AG09309 (cell line): ENCODE measurements at regions not wholly inside any gene's neighbourhood (a gene's known extent, or its start where the extent isn't known, plus 50 kb on each side); places are given as distances from the start of the nearest gene placed in this dataset.
A peak's percentile ranks its signal among the peaks of the same experiment; 100 is the strongest.

Experiments used
- DNase-seq: peaks from one replicate; pipeline ENCODE4 v3.0.0-alpha.2; 2010; ENCODE audit warnings: low read depth
- H3K4me3 ChIP-seq: 2 replicates; pipeline ENCODE4 v1.5.1; 2011; ENCODE audit warnings: mild to moderate bottlenecking, low read depth, low read length, moderate library complexity; ENCODE audit not compliant: control insufficient read depth
- TF ChIP-seq, protein P1 (sequence below): IDR thresholded peaks from 2 replicates; pipeline ENCODE4 v1.5.1; 2011; ENCODE audit warnings: mild to moderate bottlenecking, low read depth, low read length, inconsistent platforms; ENCODE audit not compliant: insufficient read depth, control insufficient read depth; ENCODE audit errors: missing control alignments

DNA sequence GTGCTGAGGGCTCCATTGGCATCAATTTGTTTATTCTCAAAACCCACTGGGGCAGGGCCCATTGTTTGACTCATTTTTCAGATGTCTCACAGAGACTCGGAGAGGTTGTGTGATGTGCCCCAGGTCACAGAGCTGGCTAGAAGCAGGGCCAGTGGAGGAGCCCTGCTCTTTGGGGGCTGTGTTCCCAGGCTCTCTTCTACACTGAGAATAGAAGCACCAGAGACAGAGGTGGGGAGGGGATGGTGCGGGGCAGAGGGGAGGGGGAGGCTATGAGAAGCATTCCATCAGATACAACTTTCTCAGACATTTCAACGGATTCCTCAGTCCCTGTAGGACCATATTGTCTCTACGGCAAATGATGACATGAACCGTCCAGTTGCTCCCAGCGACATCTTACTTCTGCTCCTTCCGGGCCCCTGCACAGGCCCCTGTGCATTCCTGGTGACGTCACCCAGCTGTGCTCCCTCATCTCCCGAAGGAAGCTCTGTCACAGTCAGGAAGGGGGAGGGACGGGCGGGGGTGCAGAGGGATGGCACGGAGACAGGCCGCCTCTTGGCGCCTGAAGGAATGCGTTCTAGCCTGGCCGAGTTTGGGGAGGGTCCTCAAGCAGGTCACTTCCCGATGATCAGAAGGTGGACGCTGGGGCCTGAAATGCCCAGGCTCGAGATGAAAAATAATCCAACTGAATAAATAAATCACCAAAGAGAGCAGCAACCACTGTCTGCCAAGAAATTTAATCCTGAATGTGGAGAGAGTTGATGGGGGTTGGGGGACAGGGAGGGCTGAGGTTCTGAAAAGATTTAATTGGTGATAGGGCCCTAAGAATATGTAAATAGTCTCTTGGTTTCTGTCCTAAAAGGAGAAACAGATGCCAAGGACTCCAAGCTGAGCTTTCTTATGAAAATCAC, 114.1 kb downstream of the NOG start:
- no peak for DNase-seq
- TF ChIP-seq, protein P1, sequence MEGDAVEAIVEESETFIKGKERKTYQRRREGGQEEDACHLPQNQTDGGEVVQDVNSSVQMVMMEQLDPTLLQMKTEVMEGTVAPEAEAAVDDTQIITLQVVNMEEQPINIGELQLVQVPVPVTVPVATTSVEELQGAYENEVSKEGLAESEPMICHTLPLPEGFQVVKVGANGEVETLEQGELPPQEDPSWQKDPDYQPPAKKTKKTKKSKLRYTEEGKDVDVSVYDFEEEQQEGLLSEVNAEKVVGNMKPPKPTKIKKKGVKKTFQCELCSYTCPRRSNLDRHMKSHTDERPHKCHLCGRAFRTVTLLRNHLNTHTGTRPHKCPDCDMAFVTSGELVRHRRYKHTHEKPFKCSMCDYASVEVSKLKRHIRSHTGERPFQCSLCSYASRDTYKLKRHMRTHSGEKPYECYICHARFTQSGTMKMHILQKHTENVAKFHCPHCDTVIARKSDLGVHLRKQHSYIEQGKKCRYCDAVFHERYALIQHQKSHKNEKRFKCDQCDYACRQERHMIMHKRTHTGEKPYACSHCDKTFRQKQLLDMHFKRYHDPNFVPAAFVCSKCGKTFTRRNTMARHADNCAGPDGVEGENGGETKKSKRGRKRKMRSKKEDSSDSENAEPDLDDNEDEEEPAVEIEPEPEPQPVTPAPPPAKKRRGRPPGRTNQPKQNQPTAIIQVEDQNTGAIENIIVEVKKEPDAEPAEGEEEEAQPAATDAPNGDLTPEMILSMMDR, result no peak
- no peak overlapping the region for H3K4me3 ChIP-seq

DNA sequence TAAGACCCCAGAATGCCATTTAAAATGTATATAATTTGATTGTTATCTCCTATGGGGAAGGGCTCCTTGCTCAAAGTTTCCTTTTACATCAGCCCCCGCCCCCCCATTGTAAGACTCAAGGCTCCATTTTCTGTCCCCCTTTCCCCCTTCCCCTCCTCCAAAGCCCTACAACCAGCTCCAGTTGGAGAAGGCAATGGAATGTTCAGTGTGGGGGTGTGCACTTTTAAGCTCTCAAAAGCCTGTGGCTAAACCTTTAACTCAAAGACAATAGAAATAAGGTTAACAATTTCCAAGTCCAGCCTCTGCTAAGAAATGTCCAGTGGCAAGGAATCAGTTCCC, 114.7 kb downstream of the NOG start:
- H3K4me3 ChIP-seq, result no peak overlapping the region
- no peak for DNase-seq
- TF ChIP-seq, protein P1, result no peak

DNA sequence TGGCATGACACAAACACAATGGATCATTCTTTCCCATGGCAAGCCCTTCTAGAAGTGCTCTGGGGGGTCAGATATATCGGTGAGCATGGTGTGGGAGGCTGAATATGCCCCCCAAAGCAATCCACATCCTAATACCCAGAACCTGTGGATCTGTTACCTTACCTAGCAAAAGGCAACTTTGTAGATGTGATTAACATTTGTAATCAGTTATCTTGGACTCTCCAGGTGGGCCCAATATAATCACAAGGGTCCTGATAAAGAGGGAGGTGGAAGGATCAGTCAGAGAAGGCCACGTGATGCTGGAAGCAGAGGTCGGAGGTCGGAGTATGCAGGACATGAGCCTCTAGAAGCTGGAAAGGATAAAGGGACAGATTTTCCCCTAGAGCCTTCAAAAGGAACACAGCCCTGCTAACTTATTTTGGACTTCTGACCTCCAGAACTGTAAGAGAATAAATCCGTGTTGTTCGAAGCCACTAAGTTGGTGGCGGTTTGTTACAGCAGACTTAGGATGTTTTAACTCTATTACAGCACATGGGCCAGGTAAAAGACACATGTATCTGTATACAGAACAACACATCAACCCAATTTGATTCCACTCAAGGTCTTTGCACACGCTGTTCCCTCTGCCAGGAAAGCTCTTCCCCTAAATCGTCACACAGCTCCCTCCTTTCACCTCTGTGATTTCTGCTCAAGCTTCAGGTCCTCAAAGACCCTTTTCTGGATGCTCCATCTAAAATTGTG, 115.3 kb downstream of the NOG start:
- TF ChIP-seq, protein P1, result no peak
- DNase-seq, result no peak
- H3K4me3 ChIP-seq, result no peak overlapping the region

DNA sequence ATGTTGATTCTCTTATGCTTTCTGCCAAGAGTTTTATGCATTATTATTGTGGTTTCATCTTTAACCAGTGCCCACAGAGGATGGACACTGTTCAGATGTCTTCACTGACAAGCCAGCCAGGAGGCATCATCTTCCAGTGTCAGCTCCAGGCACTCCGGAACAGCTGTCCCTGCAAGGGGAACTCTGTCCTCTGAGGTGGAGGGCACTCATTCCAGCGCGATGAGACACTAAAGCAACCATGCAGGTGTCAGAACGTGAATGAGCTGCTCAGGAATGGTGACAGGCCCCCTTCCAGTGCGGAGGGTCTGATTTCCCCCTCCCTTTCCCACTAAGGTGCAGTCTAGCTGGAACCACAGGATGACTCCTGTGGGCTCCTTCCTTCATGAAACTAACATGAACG, 117.5 kb downstream of the NOG start:
- DNase-seq, result no peak
- H3K4me3 ChIP-seq, result no peak overlapping the region
- TF ChIP-seq, protein P1, result no peak

DNA sequence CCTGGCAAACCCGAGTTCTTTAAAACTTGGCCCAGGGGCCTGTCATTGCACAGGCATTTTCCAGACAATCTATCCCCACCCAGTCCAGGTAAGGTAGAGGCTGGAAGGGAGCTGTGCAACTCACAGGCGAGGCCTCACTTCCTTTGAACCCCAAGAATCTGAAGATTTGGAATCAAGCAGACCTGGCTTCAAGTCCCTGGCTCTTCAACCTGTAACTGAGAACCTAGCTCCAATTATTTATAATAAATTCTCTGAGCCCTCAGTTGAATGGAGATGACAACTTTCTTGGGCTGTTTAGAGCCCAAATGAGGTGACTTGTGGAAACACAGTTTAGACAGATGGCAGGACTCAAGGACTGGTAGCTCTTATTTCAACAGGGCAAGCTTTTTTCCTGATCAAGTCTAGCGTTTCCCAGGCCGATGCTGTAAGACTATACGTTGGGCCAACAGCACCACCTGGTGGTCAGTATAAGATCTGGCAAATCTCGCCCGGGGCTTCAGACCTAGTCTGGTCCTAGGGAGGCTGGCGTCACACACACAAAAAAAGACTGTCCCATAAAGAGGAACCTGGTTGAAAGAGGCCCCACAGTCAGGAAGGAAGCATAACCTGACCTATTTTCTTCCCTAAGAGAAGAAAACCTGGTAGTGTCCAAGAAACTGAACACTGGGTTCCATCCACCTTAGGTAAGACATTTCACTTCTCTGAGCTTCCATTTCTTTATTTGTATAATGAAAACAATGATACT, 117.9 kb downstream of the C17orf67 start:
- TF ChIP-seq, protein P1, result peak; percentile 81
- DNase-seq, result peak; percentile 43
- H3K4me3 ChIP-seq, result no peak overlapping the region

DNA sequence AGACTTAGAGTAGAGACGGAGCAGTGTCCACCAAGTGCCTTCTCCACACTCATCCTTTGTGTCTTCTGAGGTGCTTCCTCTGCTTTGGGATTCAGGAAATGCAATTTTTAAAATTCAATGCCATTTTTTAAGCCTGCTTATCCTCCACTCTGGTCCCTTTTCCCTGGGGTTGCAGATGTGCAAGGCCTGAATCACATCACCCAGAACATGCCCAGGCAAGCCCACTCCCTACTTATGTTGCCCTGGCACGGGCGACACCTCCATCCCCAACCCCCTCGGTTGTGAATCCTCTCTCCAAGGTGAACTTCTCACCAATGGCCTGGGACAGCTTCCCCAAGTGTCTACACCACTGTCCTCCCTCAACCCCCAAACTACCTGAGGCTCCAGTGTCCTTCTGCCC, 116.2 kb downstream of the C17orf67 start:
- no peak for DNase-seq
- no peak overlapping the region for H3K4me3 ChIP-seq
- TF ChIP-seq, protein P1, result no peak
